CD8-positive, alpha-beta memory T cell (primary cell): ENCODE measurements at regions not wholly inside any gene's neighbourhood (a gene's known extent, or its start where the extent isn't known, plus 50 kb on each side); places are given as distances from the start of the nearest gene placed in this dataset.
"Not testable (repeated sequence)": the region's sequence is repeated elsewhere in the genome, so short reads cannot be mapped to it uniquely, and the experiment has no call there.

Source experiments
- CTCF ChIA-PET: fragments of 350-600 bp; sonication (Branson Sonifier 250); formaldehyde crosslinking; loops from one replicate; lab custom pipeline; 2021; ENCODE audit warnings: antibody characterized with exemption; lab: Charles Lee
- POLR2A ChIA-PET: fragments of 350-600 bp; sonication (Branson Sonifier 250); formaldehyde crosslinking; loops from one replicate; lab custom pipeline; 2021; ENCODE audit warnings: antibody characterized with exemption; lab: Charles Lee
- DNase-seq, 5 donors: peaks; one replicate each; pipeline versions ENCODE4 v3.0.0 to v3.0.0-alpha.2; 2020 to 2022; ENCODE audit warnings: mixed read lengths in 1 of 5
- H3K27ac ChIP-seq: one replicate; pipeline ENCODE4 v1.7.0; 2013; ENCODE audit warnings: low read depth, mild to moderate bottlenecking, low read length, moderate library complexity
- H3K27me3 ChIP-seq: 2 replicates; pipeline ENCODE4 v1.7.0; 2013; ENCODE audit warnings: low read length, mild to moderate bottlenecking; ENCODE audit not compliant: insufficient read depth, poor library complexity, severe bottlenecking
- H3K36me3 ChIP-seq: 2 replicates; pipeline ENCODE4 v1.7.0; 2013; ENCODE audit warnings: mild to moderate bottlenecking, low read length, moderate library complexity; ENCODE audit not compliant: insufficient read depth
- H3K4me1 ChIP-seq: 2 replicates; pipeline ENCODE4 v1.7.0; 2013; ENCODE audit warnings: mild to moderate bottlenecking, low read length, moderate library complexity; ENCODE audit not compliant: insufficient read depth
- H3K4me3 ChIP-seq: 2 replicates; pipeline ENCODE4 v1.7.0; 2013; ENCODE audit warnings: mild to moderate bottlenecking, low read length
- H3K9me3 ChIP-seq: 2 replicates; pipeline ENCODE4 v1.7.0; 2013; ENCODE audit warnings: mild to moderate bottlenecking, low read length
- H3K27ac Mint-ChIP-seq, 8 donors: one replicate each; pipeline ENCODE4 v1.8.0; 2020 to 2021; ENCODE audit warnings: mixed read lengths in 8 of 8, mild to moderate bottlenecking in 6 of 8, inconsistent platforms in 3 of 8, moderate library complexity in 3 of 8
- H3K27me3 Mint-ChIP-seq, 2 donors: one replicate each; pipeline ENCODE4 v1.8.0; 2020 to 2021; ENCODE audit warnings: mixed read lengths in 2 of 2, mild to moderate bottlenecking in 1 of 2, moderate library complexity in 1 of 2
- H3K36me3 Mint-ChIP-seq, 3 donors: one replicate each; pipeline ENCODE4 v1.8.0; 2020 to 2021; ENCODE audit warnings: mixed read lengths in 3 of 3, inconsistent platforms in 1 of 3, mild to moderate bottlenecking in 1 of 3
- H3K4me1 Mint-ChIP-seq, 3 donors: one replicate each; pipeline ENCODE4 v1.8.0; 2020 to 2021; ENCODE audit warnings: mixed read lengths in 3 of 3, inconsistent platforms in 1 of 3, mild to moderate bottlenecking in 1 of 3
- H3K4me3 Mint-ChIP-seq, 7 donors: one replicate each; pipeline ENCODE4 v1.8.0; 2020 to 2021; ENCODE audit warnings: mixed read lengths in 7 of 7, mild to moderate bottlenecking in 6 of 7, moderate library complexity in 4 of 7, inconsistent platforms in 2 of 7
- H3K9me3 Mint-ChIP-seq, 5 donors: one replicate each; pipeline ENCODE4 v1.8.0; 2020 to 2022; ENCODE audit warnings: mixed read lengths in 5 of 5, mild to moderate bottlenecking in 3 of 5, moderate library complexity in 2 of 5, inconsistent platforms in 1 of 5

DNA sequence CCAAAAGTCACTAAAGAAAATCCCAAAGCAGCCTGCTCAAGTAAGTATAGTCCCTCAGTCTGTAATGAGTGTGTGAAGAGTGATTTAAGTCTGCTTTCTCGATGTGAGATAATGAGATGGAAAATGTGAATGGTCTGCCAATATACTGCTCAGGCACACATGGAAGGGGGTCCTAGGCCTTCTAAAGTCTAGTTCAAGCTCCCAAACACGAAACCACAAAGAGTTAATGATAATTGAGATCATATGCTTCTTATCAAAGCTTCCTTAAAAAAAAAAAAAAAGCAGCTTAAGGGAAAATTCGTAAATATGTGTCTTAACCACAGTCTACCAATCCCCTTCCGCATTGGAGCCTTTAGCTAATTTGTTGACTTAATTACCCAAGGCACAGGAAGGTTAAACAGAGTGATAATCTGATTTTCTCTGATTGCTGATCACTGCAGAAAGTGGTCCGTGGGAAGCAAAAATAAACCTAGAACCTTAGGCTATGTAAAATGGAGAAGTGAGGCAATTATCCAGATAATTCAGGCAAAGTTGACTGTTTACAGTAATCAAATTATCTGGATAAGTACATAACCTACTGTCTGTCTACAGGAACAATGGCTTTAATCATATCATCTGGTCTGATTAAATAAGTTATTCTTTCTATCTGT is 172.9 kb downstream of the MBL2 start:
- no peak overlapping the region for H3K4me3 Mint-ChIP-seq
- Histone ChIP-seq H3K4me1 (no peaks in the 10 kb centered on the region), H3K27me3 (no peaks in the 10 kb centered on the region), H3K36me3 (no peaks in the 10 kb centered on the region), H3K9me3 (no peaks in the 10 kb centered on the region), H3K4me3 (no peak overlapping the region), H3K27ac (no peak overlapping the region)
- no peaks in the 10 kb centered on the region for H3K36me3 Mint-ChIP-seq
- no peak for DNase-seq
- no peak overlapping the region for H3K27ac Mint-ChIP-seq
- POLR2A ChIA-PET: no interaction called here
- no peaks in the 10 kb centered on the region for H3K4me1 Mint-ChIP-seq
- H3K27me3 Mint-ChIP-seq: no peaks in the 10 kb centered on the region
- peaks cover 0 to 12% (median 4%) of the 10 kb centered on the region in 5 donors for H3K9me3 Mint-ChIP-seq
- CTCF ChIA-PET: no interaction called here

DNA sequence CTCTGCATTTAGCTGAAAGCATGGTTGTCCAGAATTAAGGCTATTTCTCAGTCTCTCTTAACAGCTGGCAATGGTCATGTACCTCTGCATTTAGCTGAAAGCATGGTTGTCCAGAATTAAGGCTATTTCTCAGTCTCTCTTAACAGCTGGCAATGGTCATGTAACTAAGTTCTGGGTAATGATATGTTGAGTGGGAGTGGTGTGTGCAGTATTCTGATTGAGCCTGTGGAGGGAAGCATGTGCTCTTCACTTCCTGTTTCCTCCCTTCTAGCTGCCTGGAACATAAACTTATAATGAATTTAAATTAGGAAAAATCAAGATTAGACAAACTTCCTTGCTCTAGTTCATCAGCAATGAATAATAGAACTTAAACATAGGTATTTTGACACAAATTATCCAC is 168.5 kb downstream of the MBL2 start:
- CTCF ChIA-PET, H3K4me3 Mint-ChIP-seq, POLR2A ChIA-PET, H3K27ac Mint-ChIP-seq, H3K4me1 Mint-ChIP-seq, H3K4me3 ChIP-seq, H3K27ac ChIP-seq, H3K27me3 Mint-ChIP-seq, H3K36me3 Mint-ChIP-seq, DNase-seq, H3K36me3 ChIP-seq, H3K27me3 ChIP-seq, H3K9me3 ChIP-seq, H3K4me1 ChIP-seq: not testable (repeated sequence)
- H3K9me3 Mint-ChIP-seq: peaks cover 2 to 17% (median 11%) of the 10 kb centered on the region in 5 donors

DNA sequence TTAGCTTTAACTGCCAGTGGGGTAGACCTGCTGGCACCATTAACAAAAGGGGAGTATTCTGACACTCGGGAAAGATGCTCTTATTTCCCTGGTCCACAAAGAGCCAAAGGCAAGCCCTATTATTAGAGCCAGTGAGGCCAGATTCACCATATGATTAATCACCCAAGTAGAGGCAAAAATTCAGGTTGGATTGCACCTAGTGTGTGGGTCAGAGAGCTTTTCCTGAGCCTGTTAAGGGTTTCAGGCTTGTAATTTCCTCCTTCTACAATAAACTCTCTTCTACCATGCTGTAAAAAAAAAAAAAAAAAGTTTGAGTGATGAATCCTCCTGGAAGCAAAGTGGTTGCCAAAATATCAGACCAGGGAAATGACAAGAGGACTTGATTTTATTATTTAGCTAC is 163.5 kb downstream of the MBL2 start:
- H3K4me3 Mint-ChIP-seq: no peak overlapping the region
- H3K27me3 Mint-ChIP-seq: no peaks in the 10 kb centered on the region
- no peak for DNase-seq
- CTCF ChIA-PET: no interaction called here
- POLR2A ChIA-PET: no interaction called here
- H3K4me1 Mint-ChIP-seq: no peaks in the 10 kb centered on the region
- Histone ChIP-seq H3K27me3 (no peaks in the 10 kb centered on the region), H3K4me3 (no peak overlapping the region), H3K27ac (no peak overlapping the region), H3K4me1 (no peaks in the 10 kb centered on the region), H3K36me3 (no peaks in the 10 kb centered on the region), H3K9me3 (no peaks in the 10 kb centered on the region)
- H3K9me3 Mint-ChIP-seq: peaks cover 2 to 12% (median 3%) of the 10 kb centered on the region in 5 donors
- H3K36me3 Mint-ChIP-seq: no peaks in the 10 kb centered on the region
- H3K27ac Mint-ChIP-seq: no peak overlapping the region

DNA sequence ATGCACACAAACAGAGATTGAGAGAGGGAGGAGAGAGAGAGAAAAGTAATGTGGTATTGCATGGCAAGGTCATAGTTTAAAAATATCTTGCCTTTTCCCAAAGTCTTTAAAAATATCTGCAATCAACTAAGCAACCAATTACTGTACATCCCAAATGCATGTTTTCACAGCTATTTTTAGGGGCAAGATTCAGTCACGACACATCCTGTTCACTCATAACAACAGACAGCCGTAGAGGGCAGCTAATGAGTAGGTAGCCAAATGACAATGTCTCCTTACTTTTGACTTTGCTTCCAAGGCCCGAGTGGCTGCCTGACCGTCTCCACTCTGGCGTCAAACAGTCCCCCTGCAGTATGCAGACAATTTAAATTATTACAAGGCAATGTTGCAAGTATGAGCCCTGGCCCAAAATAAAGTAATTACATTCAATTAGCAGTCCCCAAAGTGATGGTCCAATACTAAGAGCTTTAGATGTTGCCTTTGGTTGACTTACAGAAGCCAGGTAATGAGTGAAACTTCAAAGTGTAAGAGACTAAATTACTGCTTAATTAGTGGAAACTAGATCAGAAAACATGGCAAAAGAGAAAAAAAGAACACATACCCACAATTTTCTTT is 162.9 kb downstream of the MBL2 start:
- H3K4me1 ChIP-seq: no peaks in the 10 kb centered on the region
- H3K36me3 ChIP-seq: no peaks in the 10 kb centered on the region
- no peaks in the 10 kb centered on the region for H3K4me1 Mint-ChIP-seq
- H3K27me3 Mint-ChIP-seq: no peaks in the 10 kb centered on the region
- H3K4me3 ChIP-seq: no peak overlapping the region
- H3K27ac Mint-ChIP-seq: no peak overlapping the region
- H3K9me3 Mint-ChIP-seq: peaks cover 2 to 12% (median 3%) of the 10 kb centered on the region in 5 donors
- no peaks in the 10 kb centered on the region for H3K9me3 ChIP-seq
- H3K27me3 ChIP-seq: no peaks in the 10 kb centered on the region
- no peak for DNase-seq
- H3K27ac ChIP-seq: no peak overlapping the region
- POLR2A ChIA-PET: no interaction called here
- no peak overlapping the region for H3K4me3 Mint-ChIP-seq
- CTCF ChIA-PET: no interaction called here
- H3K36me3 Mint-ChIP-seq: no peaks in the 10 kb centered on the region

DNA sequence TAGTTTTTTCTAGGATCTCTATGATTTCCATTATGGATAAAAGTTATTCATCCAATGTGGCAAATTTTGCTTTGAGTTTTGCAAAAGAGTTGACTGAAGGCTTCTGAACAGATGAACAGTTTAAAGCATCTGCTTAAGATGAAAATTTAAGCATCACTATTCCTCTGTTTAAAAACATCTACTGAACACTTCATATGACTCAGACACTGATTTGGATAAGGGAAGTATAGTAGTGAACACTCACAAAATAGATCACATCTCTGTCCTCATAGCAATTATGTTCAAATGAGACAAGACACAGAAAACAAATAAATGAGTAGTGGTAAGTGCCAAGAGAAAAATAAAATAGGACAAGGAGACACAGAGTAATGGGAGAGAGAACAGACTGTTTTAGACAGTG is 157.3 kb downstream of the MBL2 start:
- H3K4me3 ChIP-seq: no peak overlapping the region
- H3K4me1 ChIP-seq: no peaks in the 10 kb centered on the region
- no peak overlapping the region for H3K27ac ChIP-seq
- no peaks in the 10 kb centered on the region for H3K36me3 ChIP-seq
- Mint-ChIP-seq H3K4me1 (no peaks in the 10 kb centered on the region), H3K4me3 (no peak overlapping the region), H3K27me3 (no peaks in the 10 kb centered on the region), H3K9me3 (peaks cover 2 to 11% (median 3%) of the 10 kb centered on the region in 5 donors), H3K36me3 (no peaks in the 10 kb centered on the region), H3K27ac (no peak overlapping the region)
- H3K9me3 ChIP-seq: no peaks in the 10 kb centered on the region
- no peak for DNase-seq
- POLR2A ChIA-PET: no interaction called here
- no peaks in the 10 kb centered on the region for H3K27me3 ChIP-seq
- CTCF ChIA-PET: no interaction called here

DNA sequence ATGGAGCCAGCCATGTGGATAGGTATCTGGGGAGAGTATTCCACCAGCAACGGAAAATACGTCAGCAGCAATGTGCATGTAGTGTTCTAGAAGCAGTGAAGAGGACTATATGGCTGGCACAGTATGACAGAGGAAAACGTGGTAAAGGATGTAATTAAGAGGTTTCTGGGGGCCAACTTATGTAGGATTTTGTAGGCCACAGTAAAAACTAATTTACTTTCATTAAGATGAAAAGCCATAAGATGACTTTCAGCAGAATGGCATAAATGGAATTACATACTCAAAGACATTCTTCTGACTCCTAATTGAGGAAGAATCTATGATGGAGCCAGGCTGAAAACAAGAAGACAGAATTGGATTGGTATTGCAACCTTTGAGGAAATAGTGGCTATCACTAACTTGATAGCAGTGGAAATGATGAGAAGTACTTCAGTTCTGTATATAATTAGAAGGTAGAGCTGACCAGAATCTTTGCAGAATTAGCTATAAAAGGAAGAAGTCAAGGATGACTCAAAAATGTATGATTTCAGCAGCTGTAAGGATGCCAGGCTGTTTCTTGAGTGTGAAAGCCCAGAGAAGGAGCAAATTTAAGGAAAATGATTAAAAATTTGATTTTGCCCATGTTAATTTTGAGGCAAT is 156.7 kb downstream of the MBL2 start:
- Histone ChIP-seq H3K9me3 (no peaks in the 10 kb centered on the region), H3K4me1 (no peaks in the 10 kb centered on the region), H3K4me3 (no peak overlapping the region), H3K36me3 (no peaks in the 10 kb centered on the region), H3K27ac (no peak overlapping the region), H3K27me3 (no peaks in the 10 kb centered on the region)
- ChIA-PET POLR2A (no interaction called here), CTCF (no interaction called here)
- H3K36me3 Mint-ChIP-seq: no peaks in the 10 kb centered on the region
- H3K9me3 Mint-ChIP-seq: peaks cover 2 to 11% (median 4%) of the 10 kb centered on the region in 5 donors
- no peak overlapping the region for H3K27ac Mint-ChIP-seq
- no peak for DNase-seq
- H3K4me3 Mint-ChIP-seq: no peak overlapping the region
- H3K4me1 Mint-ChIP-seq: no peaks in the 10 kb centered on the region
- no peaks in the 10 kb centered on the region for H3K27me3 Mint-ChIP-seq

DNA sequence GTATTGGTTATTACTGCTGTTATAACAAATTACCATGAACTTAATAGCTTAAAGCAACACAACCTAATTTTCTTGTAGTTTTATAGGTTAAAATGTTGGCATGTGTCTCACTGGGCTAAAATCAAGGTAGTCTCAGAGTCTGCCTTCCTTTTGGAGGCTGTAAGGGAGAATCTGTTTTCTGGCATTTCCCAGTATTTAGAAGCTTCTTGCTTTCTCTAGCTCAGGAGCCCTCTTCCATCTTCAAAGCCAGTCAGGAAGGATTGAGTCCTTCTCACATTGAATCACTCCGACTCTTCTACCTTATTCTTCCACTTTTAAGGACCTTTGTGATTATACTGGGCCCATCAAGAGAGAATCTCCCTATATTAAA is 156.2 kb downstream of the MBL2 start:
- no peak for DNase-seq
- Histone ChIP-seq H3K27ac (no peak overlapping the region), H3K36me3 (no peaks in the 10 kb centered on the region), H3K4me1 (no peaks in the 10 kb centered on the region), H3K27me3 (no peaks in the 10 kb centered on the region), H3K9me3 (no peaks in the 10 kb centered on the region), H3K4me3 (no peak overlapping the region)
- no peaks in the 10 kb centered on the region for H3K4me1 Mint-ChIP-seq
- peaks cover 2 to 11% (median 6%) of the 10 kb centered on the region in 5 donors for H3K9me3 Mint-ChIP-seq
- no peaks in the 10 kb centered on the region for H3K27me3 Mint-ChIP-seq
- CTCF ChIA-PET: no interaction called here
- no peak overlapping the region for H3K27ac Mint-ChIP-seq
- H3K4me3 Mint-ChIP-seq: no peak overlapping the region
- H3K36me3 Mint-ChIP-seq: no peaks in the 10 kb centered on the region
- POLR2A ChIA-PET: no interaction called here

DNA sequence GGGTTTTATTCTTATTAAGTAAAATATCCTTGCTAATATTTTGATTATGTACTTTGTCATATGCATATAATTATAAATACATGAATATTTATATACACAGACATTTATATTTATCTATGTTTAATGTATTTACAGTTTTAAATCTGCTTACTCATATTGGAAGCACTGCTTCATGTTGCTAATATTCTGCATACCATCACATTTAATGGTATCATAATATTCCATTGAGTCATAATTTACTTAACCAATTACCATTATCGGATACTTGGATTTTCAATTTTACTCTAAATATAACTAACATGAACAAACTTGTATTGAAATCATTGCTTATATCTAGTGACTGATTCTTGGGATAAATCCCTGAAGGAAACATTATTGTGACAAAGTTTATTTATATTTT is 155.2 kb downstream of the MBL2 start:
- ChIA-PET CTCF (no interaction called here), POLR2A (no interaction called here)
- Mint-ChIP-seq H3K27me3 (no peaks in the 10 kb centered on the region), H3K9me3 (peaks cover 2 to 11% (median 6%) of the 10 kb centered on the region in 5 donors), H3K4me1 (no peaks in the 10 kb centered on the region), H3K36me3 (no peaks in the 10 kb centered on the region), H3K27ac (no peak overlapping the region), H3K4me3 (no peak overlapping the region)
- H3K27me3 ChIP-seq: no peaks in the 10 kb centered on the region
- no peak overlapping the region for H3K27ac ChIP-seq
- DNase-seq: no peak
- no peaks in the 10 kb centered on the region for H3K9me3 ChIP-seq
- H3K36me3 ChIP-seq: no peaks in the 10 kb centered on the region
- H3K4me3 ChIP-seq: no peak overlapping the region
- no peaks in the 10 kb centered on the region for H3K4me1 ChIP-seq
